Caco-2 (cell line): ENCODE measurements at regions not wholly inside any gene's neighbourhood (a gene's known extent, or its start where the extent isn't known, plus 50 kb on each side); places are given as distances from the start of the nearest gene placed in this dataset.

Source experiments
- BruUV-seq: library from RNA; stranded (reverse); fragments of 400-500 nt; replicated peaks from 2 replicates; lab custom pipeline; 2021; lab: Mats Ljungman, UMichigan
- CTCF ChIA-PET: fragments of 300-600 bp; sonication (Branson Sonifier 250); formaldehyde crosslinking; loops from one replicate; lab custom pipeline; 2022; ENCODE audit warnings: antibody characterized with exemption; lab: Charles Lee
- POLR2A ChIA-PET: fragments of 300-600 bp; sonication (Branson Sonifier 250); formaldehyde crosslinking; loops from one replicate; lab custom pipeline; 2022; ENCODE audit warnings: antibody characterized with exemption; lab: Charles Lee
- DNase-seq, 2 experiments: peaks; one replicate each; pipeline versions ENCODE4 v3.0.0 to v3.0.0-alpha.2; 2020 to 2022
- H3K27me3 ChIP-seq: replicated peaks from 2 replicates; pipeline ENCODE4 v1.6.0; 2011; ENCODE audit warnings: low read length; ENCODE audit not compliant: control insufficient read depth, insufficient read depth
- H3K36me3 ChIP-seq: 2 replicates; pipeline ENCODE4 v1.5.1; 2011; ENCODE audit warnings: low read length; ENCODE audit not compliant: control insufficient read depth, insufficient read depth
- H3K4me1 ChIP-seq: fragments of 250-450 bp; sonication (Bioruptor Pico); 2 replicates; pipeline ENCODE4 v1.5.1; 2020; ENCODE audit warnings: mild to moderate bottlenecking
- H3K4me3 ChIP-seq: 2 replicates; pipeline ENCODE4 v1.5.1; 2011; ENCODE audit warnings: low read depth, mild to moderate bottlenecking, control low read depth, low read length
- H3K9me3 ChIP-seq: fragments of 250-450 bp; sonication (Bioruptor Pico); 2 replicates; pipeline ENCODE4 v1.5.1; 2020; ENCODE audit warnings: mild to moderate bottlenecking, moderate library complexity
- H3K27ac Mint-ChIP-seq: one replicate; pipeline ENCODE4 v1.8.0; 2022; ENCODE audit warnings: mixed read lengths; ENCODE audit not compliant: unreplicated experiment
- H3K27me3 Mint-ChIP-seq: one replicate; pipeline ENCODE4 v1.8.0; 2022; ENCODE audit warnings: mixed read lengths; ENCODE audit not compliant: insufficient read depth, unreplicated experiment
- H3K36me3 Mint-ChIP-seq: one replicate; pipeline ENCODE4 v1.8.0; 2022; ENCODE audit warnings: mild to moderate bottlenecking, mixed read lengths; ENCODE audit not compliant: insufficient read depth, unreplicated experiment
- H3K4me1 Mint-ChIP-seq: one replicate; pipeline ENCODE4 v1.8.0; 2022; ENCODE audit warnings: low read depth, mixed read lengths; ENCODE audit not compliant: unreplicated experiment
- H3K4me3 Mint-ChIP-seq: one replicate; pipeline ENCODE4 v1.8.0; 2022; ENCODE audit warnings: mild to moderate bottlenecking, moderate library complexity, mixed read lengths; ENCODE audit not compliant: unreplicated experiment
- H3K9me3 Mint-ChIP-seq: one replicate; pipeline ENCODE4 v1.8.0; 2022; ENCODE audit warnings: mixed read lengths; ENCODE audit not compliant: unreplicated experiment
- intact Hi-C: fragments of 100-400 bp; cut with micrococcal nuclease; formaldehyde crosslinking; loops from one replicate; pipeline ENCODE4 v1.10.0; 2022; ENCODE audit not compliant: unreplicated experiment
- TF ChIP-seq, protein P1 (sequence below), 2 experiments: fragments of 200-600 bp in 1 of 2; IDR thresholded peaks; 1 replicate in 1 of 2; 2 replicates in 1 of 2; pipeline versions ENCODE4 v1.5.1 to v1.8.0; 2011 to 2022; ENCODE audit warnings: antibody characterized with exemption in 1 of 2, control low read depth in 1 of 2, inconsistent platforms in 1 of 2, low read depth in 1 of 2, low read length in 1 of 2, mild to moderate bottlenecking in 1 of 2, moderate library complexity in 1 of 2; ENCODE audit not compliant: insufficient read depth in 1 of 2, severe bottlenecking in 1 of 2, unreplicated experiment in 1 of 2

DNA sequence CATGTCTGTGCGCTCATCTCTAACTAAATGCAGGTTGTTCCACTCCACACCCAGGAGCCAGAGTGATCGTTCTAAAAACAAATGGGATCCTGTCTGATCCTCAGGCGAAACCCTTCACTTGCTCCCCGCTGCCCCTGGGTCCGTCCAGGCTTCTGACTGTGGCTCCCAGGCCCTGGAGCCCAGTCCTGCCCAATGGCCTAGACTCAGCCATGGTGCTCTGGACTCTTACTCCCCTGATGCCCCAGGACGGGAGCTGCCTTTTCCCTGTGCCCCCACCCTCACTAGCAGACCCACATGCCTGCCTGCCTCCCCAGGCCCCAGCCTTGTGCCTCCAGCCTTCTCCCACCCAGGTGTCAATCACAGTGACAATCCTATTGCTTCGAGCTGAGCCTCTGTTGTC, 256.7 kb downstream of the BMP7 start:
- H3K4me1 ChIP-seq = peaks cover 58% of the 10 kb centered on the region
- TF ChIP-seq, protein P1, sequence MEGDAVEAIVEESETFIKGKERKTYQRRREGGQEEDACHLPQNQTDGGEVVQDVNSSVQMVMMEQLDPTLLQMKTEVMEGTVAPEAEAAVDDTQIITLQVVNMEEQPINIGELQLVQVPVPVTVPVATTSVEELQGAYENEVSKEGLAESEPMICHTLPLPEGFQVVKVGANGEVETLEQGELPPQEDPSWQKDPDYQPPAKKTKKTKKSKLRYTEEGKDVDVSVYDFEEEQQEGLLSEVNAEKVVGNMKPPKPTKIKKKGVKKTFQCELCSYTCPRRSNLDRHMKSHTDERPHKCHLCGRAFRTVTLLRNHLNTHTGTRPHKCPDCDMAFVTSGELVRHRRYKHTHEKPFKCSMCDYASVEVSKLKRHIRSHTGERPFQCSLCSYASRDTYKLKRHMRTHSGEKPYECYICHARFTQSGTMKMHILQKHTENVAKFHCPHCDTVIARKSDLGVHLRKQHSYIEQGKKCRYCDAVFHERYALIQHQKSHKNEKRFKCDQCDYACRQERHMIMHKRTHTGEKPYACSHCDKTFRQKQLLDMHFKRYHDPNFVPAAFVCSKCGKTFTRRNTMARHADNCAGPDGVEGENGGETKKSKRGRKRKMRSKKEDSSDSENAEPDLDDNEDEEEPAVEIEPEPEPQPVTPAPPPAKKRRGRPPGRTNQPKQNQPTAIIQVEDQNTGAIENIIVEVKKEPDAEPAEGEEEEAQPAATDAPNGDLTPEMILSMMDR (IDR thresholded peaks at IDR 0.05; ENCODE audit: insufficient read depth in 1 of 2, low read depth in 1 of 2, low read length in 1 of 2, severe bottlenecking in 1 of 2, unreplicated experiment in 1 of 2) = no peak
- H3K9me3 ChIP-seq = 0 out of 2 replicates have a peak, but pooled peaks cover 2% of the 10 kb centered on the region
- ChIA-PET CTCF (no interaction called here), POLR2A (interaction anchor here (0.6 kb wide), 1 partner anchor 413 kb away, joined by 3 read pairs; no protein-coding TSS in a partner anchor)
- intact Hi-C loops = no loop called here
- H3K27me3 Mint-ChIP-seq = no peaks in the 10 kb centered on the region
- H3K36me3 ChIP-seq = no peaks in the 10 kb centered on the region
- peaks cover 67% of the 10 kb centered on the region for H3K4me1 Mint-ChIP-seq
- peak overlapping the region; percentile 5 for H3K4me3 Mint-ChIP-seq
- H3K36me3 Mint-ChIP-seq = peaks cover 5% of the 10 kb centered on the region
- no peak overlapping the region for H3K4me3 ChIP-seq
- peak overlapping the region; percentile 37 for H3K27ac Mint-ChIP-seq
- no peaks in the 10 kb centered on the region for H3K27me3 ChIP-seq
- BruUV-seq = no TSS peak
- DNase-seq = no peak
- H3K9me3 Mint-ChIP-seq = no peaks in the 10 kb centered on the region

DNA sequence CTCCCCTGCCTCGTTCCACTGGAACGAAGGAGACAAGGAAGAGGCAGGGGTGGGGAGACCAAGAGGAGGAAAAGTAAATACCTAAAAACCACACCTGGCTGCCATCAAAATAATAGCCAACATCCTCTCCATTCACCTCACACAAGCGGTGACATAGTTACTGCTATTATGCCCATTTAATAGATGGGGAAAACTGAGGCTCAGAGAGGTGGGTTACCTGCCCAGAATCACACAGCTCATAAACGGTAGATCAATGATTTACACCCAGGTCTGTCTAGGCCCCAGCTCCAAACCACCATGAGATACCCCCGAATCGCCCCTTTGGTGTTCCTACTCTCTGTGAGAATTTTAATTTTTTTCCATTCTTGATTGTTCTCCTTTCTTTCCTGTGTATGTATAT, 253.8 kb downstream of the BMP7 start:
- Mint-ChIP-seq H3K27me3 (no peaks in the 10 kb centered on the region), H3K36me3 (peaks cover 5% of the 10 kb centered on the region), H3K9me3 (no peaks in the 10 kb centered on the region), H3K27ac (peak overlapping the region; percentile 29), H3K4me3 (no peak overlapping the region), H3K4me1 (peaks cover 46% of the 10 kb centered on the region)
- H3K36me3 ChIP-seq = no peaks in the 10 kb centered on the region
- intact Hi-C loops = no loop called here
- ChIA-PET CTCF (interaction anchor here (0.6 to 1.5 kb wide), 2 partner anchors 9 to 48 kb away, joined by 3 to 5 read pairs; no protein-coding TSS in a partner anchor), POLR2A (no interaction called here)
- BruUV-seq = no TSS peak
- DNase-seq = no peak
- peaks cover 30% of the 10 kb centered on the region for H3K4me1 ChIP-seq
- H3K4me3 ChIP-seq = no peak overlapping the region
- no peaks in the 10 kb centered on the region for H3K27me3 ChIP-seq
- H3K9me3 ChIP-seq = no peaks in the 10 kb centered on the region
- TF ChIP-seq, protein P1 (IDR thresholded peaks at IDR 0.05; ENCODE audit: insufficient read depth in 1 of 2, low read depth in 1 of 2, low read length in 1 of 2, severe bottlenecking in 1 of 2, unreplicated experiment in 1 of 2) = no peak

DNA sequence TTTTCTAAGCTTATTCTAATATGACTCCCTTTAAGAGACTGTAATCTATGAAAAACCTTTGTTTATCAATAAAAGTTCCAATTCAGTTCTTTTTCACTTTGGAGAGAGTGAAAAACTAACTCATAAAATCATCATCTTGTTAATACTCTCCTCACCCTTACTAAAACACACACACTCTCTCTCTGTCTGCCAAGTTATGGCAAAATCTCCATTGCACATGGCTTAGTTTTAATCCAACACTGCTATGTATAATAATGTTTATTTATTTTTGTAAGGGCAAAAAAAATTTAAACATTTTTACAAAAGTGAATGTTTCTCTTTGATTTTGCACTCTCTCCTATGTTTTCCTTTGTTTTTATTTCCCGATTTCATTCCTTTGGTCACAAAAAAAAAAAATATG, 253.2 kb downstream of the BMP7 start:
- peaks cover 45% of the 10 kb centered on the region for H3K4me1 Mint-ChIP-seq
- no TSS peak for BruUV-seq
- ChIA-PET CTCF (interaction anchor here (0.6 to 1.5 kb wide), 4 partner anchors 8 to 383 kb away, joined by 3 to 5 read pairs (median 3); no protein-coding TSS in a partner anchor), POLR2A (no interaction called here)
- H3K27ac Mint-ChIP-seq = peak overlapping the region; percentile 29
- intact Hi-C loops = no loop called here
- Histone ChIP-seq H3K4me1 (peaks cover 30% of the 10 kb centered on the region), H3K9me3 (no peaks in the 10 kb centered on the region), H3K4me3 (no peak overlapping the region), H3K36me3 (no peaks in the 10 kb centered on the region), H3K27me3 (no peaks in the 10 kb centered on the region)
- no peaks in the 10 kb centered on the region for H3K27me3 Mint-ChIP-seq
- no peaks in the 10 kb centered on the region for H3K9me3 Mint-ChIP-seq
- DNase-seq = no peak
- H3K4me3 Mint-ChIP-seq = peak overlapping the region; percentile 72
- peaks cover 5% of the 10 kb centered on the region for H3K36me3 Mint-ChIP-seq
- TF ChIP-seq, protein P1 (IDR thresholded peaks at IDR 0.05; ENCODE audit: insufficient read depth in 1 of 2, low read depth in 1 of 2, low read length in 1 of 2, severe bottlenecking in 1 of 2, unreplicated experiment in 1 of 2) = no peak
